ENCODE measurements at regions not wholly inside any gene's neighbourhood (a gene's known extent, or its start where the extent isn't known, plus 50 kb on each side); places are given as distances from the start of the nearest gene placed in this dataset.

DNA sequence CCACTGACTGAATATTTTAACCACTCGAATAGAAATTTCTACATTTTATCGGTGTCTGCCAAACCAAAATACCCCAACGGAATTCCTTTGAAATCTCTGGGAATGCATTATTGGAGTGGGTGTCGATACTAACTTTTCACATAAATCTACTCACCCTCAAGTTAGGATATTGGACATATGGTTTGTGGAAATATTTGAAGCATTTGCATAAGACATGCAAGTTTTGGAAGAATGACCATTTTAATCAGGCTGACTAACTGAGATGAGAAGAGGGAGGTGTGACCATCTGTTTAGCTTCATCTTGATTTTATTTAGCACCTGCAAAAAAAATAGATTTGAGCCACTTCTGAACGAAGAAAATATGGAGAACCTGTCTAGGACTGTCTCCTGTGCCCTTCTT, 61.2 kb downstream of the KLF6 start:
- BruUV-seq (replicated peaks) = no TSS peak
- POLR2A ChIA-PET (ENCODE audit: unreplicated experiment) = no interaction called here
- intact Hi-C loops (cut with micrococcal nuclease) = no loop called here

DNA sequence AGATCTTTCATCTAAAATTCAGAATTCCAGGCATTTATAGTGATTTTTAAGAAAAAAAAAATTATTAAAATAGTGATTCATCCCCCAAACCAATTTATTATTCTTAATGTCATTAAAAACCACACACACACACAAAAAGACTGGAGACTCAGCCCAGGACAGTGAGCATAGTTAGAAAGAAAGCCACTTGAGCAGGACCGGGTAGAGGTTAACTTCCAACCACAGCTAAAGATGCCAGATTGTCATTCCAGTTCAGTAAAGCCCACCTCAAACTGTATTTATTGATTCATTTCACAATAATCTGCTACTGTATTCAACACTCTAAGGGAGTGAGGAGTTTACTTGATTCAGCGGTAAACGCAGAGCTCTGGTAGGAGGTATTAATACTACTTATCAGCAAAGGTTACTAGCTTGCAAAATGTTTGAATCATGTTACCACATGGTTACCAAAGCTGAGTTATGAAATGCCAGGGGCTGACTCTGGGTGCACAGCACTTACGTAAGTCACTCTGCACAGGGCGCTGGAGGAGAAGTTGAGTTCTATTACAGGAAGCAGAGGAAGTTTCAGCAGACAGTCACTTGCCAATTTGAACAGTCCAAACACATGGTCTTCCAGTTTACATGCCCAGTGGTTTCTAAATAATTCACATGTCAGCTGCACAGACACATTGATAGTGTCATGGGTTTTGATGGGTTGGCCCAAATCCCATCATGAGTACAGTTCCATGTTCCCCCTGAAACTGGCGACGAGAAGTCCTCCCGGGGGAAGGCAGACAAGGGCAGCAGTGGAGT, 64.6 kb downstream of the KLF6 start:
- no peaks in the 10 kb centered on the region for H4K20me1 ChIP-seq (ENCODE audit: low read length)
- no peaks in the 10 kb centered on the region for H3K36me3 ChIP-seq (ENCODE audit: low read depth, low read length)
- no peak for DNase-seq
- H3K9me3 ChIP-seq (ENCODE audit: low read length) = no peaks in the 10 kb centered on the region
- no TSS peak for BruUV-seq (replicated peaks)
- no peak overlapping the region for H2AFZ ChIP-seq (ENCODE audit: low read length)
- peaks cover 6% of the 10 kb centered on the region; the same call in 1 of the 2 replicates for H3K4me1 ChIP-seq (ENCODE audit: insufficient read depth, low read length)
- no peaks in the 10 kb centered on the region for H3K9me2 ChIP-seq (replicated peaks; ENCODE audit: low read length)
- no peak overlapping the region for H3K27ac ChIP-seq (ENCODE audit: low read length)
- ATAC-seq = no peak
- no peak overlapping the region for H3K4me3 ChIP-seq (ENCODE audit: low read length)
- no peak overlapping the region for H3K9ac ChIP-seq (ENCODE audit: low read length)
- ChIA-PET POLR2A (ENCODE audit: unreplicated experiment) (interaction anchor here (0.5 kb wide), 1 partner anchor 80 kb away, joined by 5 read pairs; no protein-coding TSS in a partner anchor), CTCF (no interaction called here)
- no peak overlapping the region for H3K4me2 ChIP-seq (ENCODE audit: low read length)
- H3K27me3 ChIP-seq (ENCODE audit: low read length) = no peaks in the 10 kb centered on the region
- TF ChIP-seq EZH2 (IDR thresholded peaks at IDR 0.05; ENCODE audit: low read length, unreplicated experiment) = no peak
- no peaks in the 10 kb centered on the region for H3F3A ChIP-seq (ENCODE audit: low read length, unreplicated experiment)
- no peaks in the 10 kb centered on the region for H3K79me2 ChIP-seq (ENCODE audit: low read length)
- intact Hi-C loops (cut with micrococcal nuclease) = no loop called here

More for the DNA sequence above, 61.2 kb downstream of the KLF6 start:
- Histone ChIP-seq H3K4me1 (ENCODE audit: insufficient read depth, low read length) (no peaks in the 10 kb centered on the region), H3K27me3 (ENCODE audit: low read length) (no peaks in the 10 kb centered on the region), H3K9me3 (ENCODE audit: low read length) (no peaks in the 10 kb centered on the region), H3K4me2 (ENCODE audit: low read length) (no peak overlapping the region), H4K20me1 (ENCODE audit: low read length) (no peaks in the 10 kb centered on the region), H3K9me2 (replicated peaks; ENCODE audit: low read length) (no peaks in the 10 kb centered on the region), H3K79me2 (ENCODE audit: low read length) (no peaks in the 10 kb centered on the region), H3K36me3 (ENCODE audit: low read depth, low read length) (no peaks in the 10 kb centered on the region), H3K4me3 (ENCODE audit: low read length) (no peak overlapping the region), H3K27ac (ENCODE audit: low read length) (no peak overlapping the region), H3K9ac (ENCODE audit: low read length) (no peak overlapping the region), H2AFZ (ENCODE audit: low read length) (no peak overlapping the region), H3F3A (ENCODE audit: low read length, unreplicated experiment) (no peaks in the 10 kb centered on the region)
- CTCF ChIA-PET = no interaction called here
- TF ChIP-seq EZH2 (IDR thresholded peaks at IDR 0.05; ENCODE audit: low read length, unreplicated experiment) (no peak), EZH2phosphoT487 (IDR thresholded peaks at IDR 0.05; ENCODE audit: borderline replicate concordance, low read length) (no peak)
- TF ChIP-seq, protein P1, sequence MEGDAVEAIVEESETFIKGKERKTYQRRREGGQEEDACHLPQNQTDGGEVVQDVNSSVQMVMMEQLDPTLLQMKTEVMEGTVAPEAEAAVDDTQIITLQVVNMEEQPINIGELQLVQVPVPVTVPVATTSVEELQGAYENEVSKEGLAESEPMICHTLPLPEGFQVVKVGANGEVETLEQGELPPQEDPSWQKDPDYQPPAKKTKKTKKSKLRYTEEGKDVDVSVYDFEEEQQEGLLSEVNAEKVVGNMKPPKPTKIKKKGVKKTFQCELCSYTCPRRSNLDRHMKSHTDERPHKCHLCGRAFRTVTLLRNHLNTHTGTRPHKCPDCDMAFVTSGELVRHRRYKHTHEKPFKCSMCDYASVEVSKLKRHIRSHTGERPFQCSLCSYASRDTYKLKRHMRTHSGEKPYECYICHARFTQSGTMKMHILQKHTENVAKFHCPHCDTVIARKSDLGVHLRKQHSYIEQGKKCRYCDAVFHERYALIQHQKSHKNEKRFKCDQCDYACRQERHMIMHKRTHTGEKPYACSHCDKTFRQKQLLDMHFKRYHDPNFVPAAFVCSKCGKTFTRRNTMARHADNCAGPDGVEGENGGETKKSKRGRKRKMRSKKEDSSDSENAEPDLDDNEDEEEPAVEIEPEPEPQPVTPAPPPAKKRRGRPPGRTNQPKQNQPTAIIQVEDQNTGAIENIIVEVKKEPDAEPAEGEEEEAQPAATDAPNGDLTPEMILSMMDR (conservative IDR thresholded peaks at IDR 0.05; ENCODE audit: low read depth, low read length) = no peak
- no peak for DNase-seq
- no peak for ATAC-seq

DNA sequence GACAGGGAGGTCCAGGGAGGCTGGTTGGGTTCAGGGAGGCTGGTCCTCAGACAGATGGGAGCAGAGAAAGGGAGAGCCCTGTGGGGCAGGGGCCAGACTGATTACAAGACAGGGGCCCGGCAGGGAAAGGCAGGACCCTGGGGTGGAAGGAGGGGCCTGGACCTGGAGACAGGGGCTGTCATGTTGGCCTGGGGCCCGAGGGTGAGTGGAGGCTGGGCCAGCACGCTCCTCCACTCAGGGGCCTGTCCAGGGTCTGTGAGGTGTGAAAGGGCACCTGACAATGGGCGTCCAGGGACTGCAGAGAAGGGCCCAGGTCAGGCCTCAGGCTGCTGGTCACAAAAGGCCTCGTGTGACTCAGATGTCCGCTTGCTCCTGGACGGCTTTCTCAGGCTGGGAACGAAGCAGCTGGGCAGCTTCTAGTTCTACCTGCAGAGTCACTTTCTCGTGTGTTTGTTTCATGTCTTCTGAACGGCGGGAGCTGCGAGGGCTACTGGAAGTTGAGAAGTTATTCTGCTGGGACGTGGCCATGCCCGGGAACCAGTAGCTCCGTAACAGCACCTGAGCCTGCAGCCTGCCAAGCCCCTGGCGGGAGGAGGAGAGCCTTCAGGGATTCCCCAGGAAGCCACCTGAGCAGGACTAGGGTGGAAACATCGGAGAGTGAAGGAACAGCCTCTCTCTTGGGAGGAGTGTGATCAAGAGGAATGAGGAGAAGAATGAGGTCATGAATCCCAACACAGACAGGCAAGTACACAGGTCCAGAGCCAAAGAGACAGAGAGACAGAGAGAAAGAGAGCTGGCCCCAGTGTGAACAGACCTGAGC, 65.8 kb downstream of the KLF6 start:
- intact Hi-C loops (cut with micrococcal nuclease) = no loop called here

More for the DNA sequence above, 65.8 kb downstream of the KLF6 start:
- Histone ChIP-seq H4K20me1 (ENCODE audit: low read length) (no peaks in the 10 kb centered on the region), H3K36me3 (ENCODE audit: low read depth, low read length) (no peaks in the 10 kb centered on the region), H3F3A (ENCODE audit: low read length, unreplicated experiment) (no peaks in the 10 kb centered on the region), H3K9me2 (replicated peaks; ENCODE audit: low read length) (no peaks in the 10 kb centered on the region), H3K4me2 (ENCODE audit: low read length) (no peak overlapping the region), H3K79me2 (ENCODE audit: low read length) (no peaks in the 10 kb centered on the region), H3K27ac (ENCODE audit: low read length) (no peak overlapping the region), H3K4me1 (ENCODE audit: insufficient read depth, low read length) (peaks cover 6% of the 10 kb centered on the region; the same call in 1 of the 2 replicates), H3K27me3 (ENCODE audit: low read length) (no peaks in the 10 kb centered on the region), H2AFZ (ENCODE audit: low read length) (no peak overlapping the region), H3K9me3 (ENCODE audit: low read length) (no peaks in the 10 kb centered on the region), H3K4me3 (ENCODE audit: low read length) (no peak overlapping the region), H3K9ac (ENCODE audit: low read length) (no peak overlapping the region)
- TF ChIP-seq, protein P1 (conservative IDR thresholded peaks at IDR 0.05; ENCODE audit: low read depth, low read length) = no peak
- TF ChIP-seq EZH2 (IDR thresholded peaks at IDR 0.05; ENCODE audit: low read length, unreplicated experiment) = no peak
- no peak for TF ChIP-seq EZH2phosphoT487 (IDR thresholded peaks at IDR 0.05; ENCODE audit: borderline replicate concordance, low read length)
- ATAC-seq (no peak), DNase-seq (no peak)
- no TSS peak for BruUV-seq (replicated peaks)
- ChIA-PET CTCF (no interaction called here), POLR2A (ENCODE audit: unreplicated experiment) (no interaction called here)

Data from PC-3 (cell line).